OCI-LY7 (cell line): ENCODE measurements at regions not wholly inside any gene's neighbourhood (a gene's known extent, or its start where the extent isn't known, plus 50 kb on each side); places are given as distances from the start of the nearest gene placed in this dataset.

Experiments
- BruUV-seq: library from RNA; stranded (reverse); fragments of 400-500 nt; replicated peaks from 2 replicates; lab custom pipeline; 2021; lab: Mats Ljungman, UMichigan
- CTCF ChIA-PET: fragments of 300-600 bp; sonication (Branson Sonifier 250); formaldehyde crosslinking; loops from one replicate; lab custom pipeline; 2022; ENCODE audit warnings: antibody characterized with exemption; ENCODE audit not compliant: unreplicated experiment; lab: Charles Lee
- POLR2A ChIA-PET: fragments of 300-600 bp; sonication (Branson Sonifier 250); formaldehyde crosslinking; loops from one replicate; lab custom pipeline; 2022; ENCODE audit warnings: antibody characterized with exemption; lab: Charles Lee
- DNase-seq: peaks from one replicate; pipeline ENCODE4 v3.0.0-alpha.2; 2015; ENCODE audit warnings: low spot score
- H2AFZ ChIP-seq: fragments of 200-600 bp; sonication (generic), shearing (Covaris generic); 2 replicates; pipeline ENCODE4 v1.6.1; 2014; ENCODE audit warnings: mild to moderate bottlenecking, antibody characterized with exemption, low read length, moderate library complexity
- H3K27ac ChIP-seq: fragments of 200-600 bp; sonication (generic); 2 replicates; pipeline ENCODE4 v1.5.1; 2014; ENCODE audit warnings: mixed run types, low read depth, mild to moderate bottlenecking, moderate library complexity, low read length, inconsistent platforms; ENCODE audit not compliant: poor library complexity, severe bottlenecking
- H3K36me3 ChIP-seq: fragments of 200-600 bp; sonication (generic); 2 replicates; pipeline ENCODE4 v1.6.1; 2014; ENCODE audit warnings: mild to moderate bottlenecking, antibody characterized with exemption, low read length, moderate library complexity, mixed read lengths; ENCODE audit not compliant: insufficient read depth
- H3K4me1 ChIP-seq: fragments of 200-600 bp; sonication (generic); 2 replicates; pipeline ENCODE4 v1.5.1; 2014; ENCODE audit warnings: mild to moderate bottlenecking, low read length; ENCODE audit not compliant: insufficient read depth, poor library complexity, severe bottlenecking
- H3K4me2 ChIP-seq: fragments of 200-600 bp; sonication (generic); 2 replicates; pipeline ENCODE4 v1.6.1; 2014; ENCODE audit warnings: mild to moderate bottlenecking, low read length
- H3K4me3 ChIP-seq: fragments of 200-600 bp; sonication (generic); 2 replicates; pipeline ENCODE4 v1.5.1; 2014; ENCODE audit warnings: mild to moderate bottlenecking, low read depth, low read length; ENCODE audit not compliant: poor library complexity, severe bottlenecking
- H3K79me2 ChIP-seq: fragments of 200-600 bp; sonication (generic); 2 replicates; pipeline ENCODE4 v1.6.1; 2016; ENCODE audit warnings: low read depth, mild to moderate bottlenecking, low read length, moderate library complexity, mixed read lengths; ENCODE audit not compliant: insufficient read depth
- H3K9me2 ChIP-seq: fragments of 200-600 bp; sonication (generic); 2 replicates; pipeline ENCODE4 v1.6.1; 2016; ENCODE audit warnings: mild to moderate bottlenecking, low read length, mixed read lengths; ENCODE audit not compliant: insufficient read depth
- H3K9me3 ChIP-seq: fragments of 200-600 bp; sonication (generic); 2 replicates; pipeline ENCODE4 v1.6.1; 2014; ENCODE audit warnings: mild to moderate bottlenecking, mixed run types, low read length, mixed read lengths
- H4K20me1 ChIP-seq: fragments of 200-600 bp; sonication (generic); 2 replicates; pipeline ENCODE4 v1.6.1; 2014; ENCODE audit warnings: mild to moderate bottlenecking, antibody characterized with exemption, low read length, moderate library complexity, mixed read lengths; ENCODE audit not compliant: insufficient read depth
- EZH2phosphoT487 ChIP-seq: fragments of 200-600 bp; sonication (generic); IDR thresholded peaks from 2 replicates; pipeline ENCODE4 v1.6.1; 2018; ENCODE audit warnings: low read depth, borderline replicate concordance, mild to moderate bottlenecking, mixed run types, antibody characterized with exemption, low read length, moderate library complexity, mixed read lengths
- intact Hi-C: fragments of 100-400 bp; cut with micrococcal nuclease; formaldehyde crosslinking; loops from one replicate; pipeline ENCODE4 v1.10.0; 2022; ENCODE audit not compliant: unreplicated experiment
- TF ChIP-seq, protein P1 (sequence below): fragments of 200-600 bp; sonication (generic); conservative IDR thresholded peaks from 2 replicates; pipeline ENCODE4 v1.5.1; 2014; ENCODE audit warnings: mild to moderate bottlenecking, antibody characterized with exemption, low read length, moderate library complexity, mixed read lengths

- no peaks in the 10 kb centered on the region for H3K36me3 ChIP-seq
- ChIA-PET POLR2A (no interaction called here), CTCF (no interaction called here)
- no peak overlapping the region for H2AFZ ChIP-seq
- no peaks in the 10 kb centered on the region for H3K4me1 ChIP-seq
- DNase-seq, result no peak
- BruUV-seq, result no TSS peak
- intact Hi-C loops, result no loop called here
- H3K4me2 ChIP-seq, result no peak overlapping the region
- no peaks in the 10 kb centered on the region for H4K20me1 ChIP-seq
- no peaks in the 10 kb centered on the region for H3K9me3 ChIP-seq
- H3K4me3 ChIP-seq, result no peak overlapping the region
- no peaks in the 10 kb centered on the region for H3K9me2 ChIP-seq
- H3K79me2 ChIP-seq, result no peaks in the 10 kb centered on the region
- TF ChIP-seq, protein P1, sequence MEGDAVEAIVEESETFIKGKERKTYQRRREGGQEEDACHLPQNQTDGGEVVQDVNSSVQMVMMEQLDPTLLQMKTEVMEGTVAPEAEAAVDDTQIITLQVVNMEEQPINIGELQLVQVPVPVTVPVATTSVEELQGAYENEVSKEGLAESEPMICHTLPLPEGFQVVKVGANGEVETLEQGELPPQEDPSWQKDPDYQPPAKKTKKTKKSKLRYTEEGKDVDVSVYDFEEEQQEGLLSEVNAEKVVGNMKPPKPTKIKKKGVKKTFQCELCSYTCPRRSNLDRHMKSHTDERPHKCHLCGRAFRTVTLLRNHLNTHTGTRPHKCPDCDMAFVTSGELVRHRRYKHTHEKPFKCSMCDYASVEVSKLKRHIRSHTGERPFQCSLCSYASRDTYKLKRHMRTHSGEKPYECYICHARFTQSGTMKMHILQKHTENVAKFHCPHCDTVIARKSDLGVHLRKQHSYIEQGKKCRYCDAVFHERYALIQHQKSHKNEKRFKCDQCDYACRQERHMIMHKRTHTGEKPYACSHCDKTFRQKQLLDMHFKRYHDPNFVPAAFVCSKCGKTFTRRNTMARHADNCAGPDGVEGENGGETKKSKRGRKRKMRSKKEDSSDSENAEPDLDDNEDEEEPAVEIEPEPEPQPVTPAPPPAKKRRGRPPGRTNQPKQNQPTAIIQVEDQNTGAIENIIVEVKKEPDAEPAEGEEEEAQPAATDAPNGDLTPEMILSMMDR, result no peak
- TF ChIP-seq EZH2phosphoT487, result no peak
- H3K27ac ChIP-seq, result no peak overlapping the region
Observed at GRCh38 chr1:30383221-30383711, 340.1 kb downstream of the MATN1 start.

DNA sequence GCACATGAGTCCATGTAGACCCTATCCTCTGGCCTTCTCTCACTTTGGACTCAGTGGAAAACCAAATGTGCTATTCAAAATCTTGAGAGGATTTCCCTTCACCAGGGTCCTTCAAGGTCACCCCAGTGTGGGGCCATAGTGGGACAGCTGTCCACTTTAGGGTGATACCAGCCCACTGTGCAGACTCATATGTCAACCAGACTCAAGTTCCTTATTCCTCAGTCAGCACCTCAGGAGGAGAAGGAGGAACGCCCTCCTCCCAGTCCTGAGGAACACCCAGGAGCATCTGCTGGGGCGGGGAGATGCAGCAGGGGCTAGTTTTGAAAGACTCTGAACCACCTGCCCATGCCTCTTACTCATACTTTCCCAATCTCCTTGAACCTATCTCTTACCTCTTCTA is 340.9 kb downstream of the MATN1 start:
- ChIA-PET POLR2A (no interaction called here), CTCF (no interaction called here)
- intact Hi-C loops, result no loop called here
- no peak overlapping the region for H3K4me2 ChIP-seq
- no peak overlapping the region for H2AFZ ChIP-seq
- H3K36me3 ChIP-seq, result no peaks in the 10 kb centered on the region
- no peaks in the 10 kb centered on the region for H3K9me3 ChIP-seq
- no peak for DNase-seq
- H3K79me2 ChIP-seq, result no peaks in the 10 kb centered on the region
- H4K20me1 ChIP-seq, result no peaks in the 10 kb centered on the region
- H3K9me2 ChIP-seq, result no peaks in the 10 kb centered on the region
- no peaks in the 10 kb centered on the region for H3K4me1 ChIP-seq
- H3K27ac ChIP-seq, result no peak overlapping the region
- no TSS peak for BruUV-seq
- TF ChIP-seq, protein P1, result no peak
- no peak for TF ChIP-seq EZH2phosphoT487
- H3K4me3 ChIP-seq, result no peak overlapping the region

GRCh38 chr1:30381671-30382365 is 341.6 kb downstream of the MATN1 start:
- Histone ChIP-seq H3K4me1 (no peaks in the 10 kb centered on the region), H3K36me3 (no peaks in the 10 kb centered on the region), H2AFZ (no peak overlapping the region), H3K4me3 (no peak overlapping the region), H3K79me2 (no peaks in the 10 kb centered on the region), H3K27ac (no peak overlapping the region), H4K20me1 (no peaks in the 10 kb centered on the region), H3K4me2 (no peak overlapping the region), H3K9me3 (no peaks in the 10 kb centered on the region), H3K9me2 (no peaks in the 10 kb centered on the region)
- intact Hi-C loops, result no loop called here
- no peak for DNase-seq
- ChIA-PET POLR2A (no interaction called here), CTCF (no interaction called here)
- BruUV-seq, result no TSS peak
- TF ChIP-seq, protein P1, result no peak
- TF ChIP-seq EZH2phosphoT487, result no peak
